ENCODE measurements at regions not wholly inside any gene's neighbourhood (a gene's known extent, or its start where the extent isn't known, plus 50 kb on each side); places are given as distances from the start of the nearest gene placed in this dataset.

DNA sequence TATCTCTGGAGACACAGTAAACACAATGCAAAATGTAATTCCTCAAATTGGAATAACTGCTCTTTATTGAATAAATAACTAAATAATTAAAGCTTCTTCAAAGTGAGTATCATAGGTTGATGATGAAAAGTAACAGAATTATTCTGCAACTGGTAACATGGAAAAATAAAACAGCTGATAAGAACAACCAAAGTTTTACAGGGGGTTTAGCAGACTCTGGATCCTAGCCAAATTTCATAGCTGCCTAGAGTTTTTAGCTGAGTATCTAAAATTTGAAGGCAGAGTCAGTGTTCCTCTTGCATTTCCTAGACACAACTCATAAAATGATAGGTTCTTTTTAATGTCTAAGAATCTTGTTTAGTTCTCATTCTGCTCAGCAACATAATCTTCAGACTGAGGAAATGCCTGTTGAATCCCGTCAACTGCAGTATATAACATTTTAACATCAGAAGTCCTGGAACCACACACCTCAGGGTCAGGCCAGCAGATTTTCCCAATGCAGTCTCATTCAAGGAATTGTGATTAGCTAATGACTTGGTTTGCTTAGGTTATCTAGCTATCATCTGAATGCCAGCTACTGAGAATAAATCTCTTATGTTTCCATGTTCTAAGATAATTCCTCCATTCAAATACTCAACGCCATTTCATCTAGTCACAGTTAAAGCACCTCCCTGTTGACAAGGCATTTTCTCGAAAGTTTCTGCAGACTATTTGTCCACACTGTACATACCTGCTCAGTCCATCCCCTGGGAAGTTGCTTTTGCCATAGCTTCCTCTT, 411.6 kb downstream of the BCAT1 start:
- peaks cover 9% of the 10 kb centered on the region for H3K4me1 Mint-ChIP-seq
- H4K20me1 ChIP-seq (ENCODE audit: control insufficient read depth, insufficient read depth, low read length, poor library complexity, severe bottlenecking): no peaks in the 10 kb centered on the region
- intact Hi-C loops (cut with micrococcal nuclease): no loop called here

More for the DNA sequence above, 411.6 kb downstream of the BCAT1 start:
- no peak overlapping the region for H3K9ac ChIP-seq (ENCODE audit: low read length)
- no peak overlapping the region for H3K4me3 ChIP-seq (ENCODE audit: control extremely low read depth in 1 of 5, extremely low read depth in 1 of 5, insufficient read depth in 1 of 5, low read depth in 2 of 5, low read length in 4 of 5)
- H3K4me1 ChIP-seq (ENCODE audit: control insufficient read depth in 2 of 2, insufficient read depth in 2 of 2, low read length in 2 of 2): peaks cover 0 to 5% of the 10 kb centered on the region in 2 donors
- Mint-ChIP-seq H3K27me3 (no peaks in the 10 kb centered on the region), H3K27ac (no peak overlapping the region), H3K4me3 (no peak overlapping the region), H3K9me3 (ENCODE audit: insufficient read depth) (no peaks in the 10 kb centered on the region)
- no peak for TF ChIP-seq CTCF (IDR thresholded peaks at IDR 0.05)
- no peak for TF ChIP-seq EZH2 (IDR thresholded peaks at IDR 0.05; ENCODE audit: borderline replicate concordance, insufficient read depth, low read depth, low read length, poor library complexity, severe bottlenecking)
- ATAC-seq (ENCODE audit: low read depth) (no peak), DNase-seq (no peak)
- no peaks in the 10 kb centered on the region for H3K9me3 ChIP-seq (ENCODE audit: control extremely low read depth in 1 of 3, control insufficient read depth in 2 of 3, insufficient read depth in 1 of 3, low read length in 2 of 3)
- no peak overlapping the region for H3K4me2 ChIP-seq (replicated peaks; ENCODE audit: low read depth, low read length, poor library complexity, severe bottlenecking)
- ChIA-PET CTCF (no interaction called here), POLR2A (no interaction called here)
- no peak overlapping the region for H2AFZ ChIP-seq (ENCODE audit: insufficient read depth, low read depth, low read length, poor library complexity, severe bottlenecking)
- H3K36me3 ChIP-seq (replicated peaks in 1 of 2; ENCODE audit: control extremely low read depth in 1 of 2, control insufficient read depth in 1 of 2, extremely low read depth in 1 of 2, insufficient read depth in 2 of 2, low read length in 1 of 2): no peaks in the 10 kb centered on the region
- WGBS (ENCODE audit: insufficient coverage): 90% methylated on average over 2 of the region's 3 CpGs
- H3K27me3 ChIP-seq (replicated peaks in 1 of 4; ENCODE audit: control extremely low read depth in 1 of 4, control insufficient read depth in 3 of 4, insufficient read depth in 4 of 4, low read length in 3 of 4): no peaks in the 10 kb centered on the region
- no peak overlapping the region for H3K27ac ChIP-seq (ENCODE audit: low read length in 2 of 2)
- H3K79me2 ChIP-seq (ENCODE audit: control insufficient read depth, insufficient read depth, low read length): no peaks in the 10 kb centered on the region
